ENCODE measurements at regions not wholly inside any gene's neighbourhood (a gene's known extent, or its start where the extent isn't known, plus 50 kb on each side); places are given as distances from the start of the nearest gene placed in this dataset.
A peak's percentile ranks its signal among the peaks of the same experiment; 100 is the strongest.

DNA sequence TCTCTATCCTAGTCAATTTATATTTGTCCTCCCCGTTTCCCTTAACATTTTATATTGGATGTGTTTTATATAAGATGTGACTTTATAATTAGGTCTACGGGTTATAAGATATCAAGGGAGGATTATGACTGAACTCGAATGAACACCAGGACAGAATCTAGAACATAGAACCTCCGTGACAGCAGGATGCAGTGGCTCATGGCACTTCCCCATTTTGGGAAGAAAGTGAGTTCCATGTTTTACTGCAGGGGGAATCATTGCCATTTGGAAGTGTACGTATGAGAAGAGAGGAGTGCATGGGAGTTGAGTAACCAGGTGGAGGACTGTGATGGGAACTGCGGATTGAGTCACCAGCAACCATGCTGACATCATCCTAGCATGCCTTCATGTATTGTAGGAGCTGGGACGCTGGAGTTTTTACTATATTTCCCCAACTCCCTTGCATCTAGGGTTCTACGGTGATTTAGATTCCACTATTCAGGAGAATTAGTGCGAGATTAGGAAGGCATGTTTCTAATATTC lies 56.1 kb upstream of the FOXC1 start:
- Histone ChIP-seq H3K27ac (ENCODE audit: low read depth, low read length) (no peak overlapping the region), H3K9me3 (ENCODE audit: insufficient read depth, low read depth, low read length) (no peaks in the 10 kb centered on the region), H3K36me3 (ENCODE audit: insufficient read depth, low read length) (no peaks in the 10 kb centered on the region), H3K4me3 (ENCODE audit: low read length) (no peak overlapping the region), H3K27me3 (ENCODE audit: insufficient read depth, low read length) (peaks cover 27% of the 10 kb centered on the region), H3K4me1 (ENCODE audit: insufficient read depth, low read length) (no peaks in the 10 kb centered on the region; the same call in 1 of the 2 replicates), H3K9ac (ENCODE audit: low read depth, low read length) (no peak overlapping the region)
- 92% methylated on average over 8 of the region's 9 CpGs for WGBS

DNA sequence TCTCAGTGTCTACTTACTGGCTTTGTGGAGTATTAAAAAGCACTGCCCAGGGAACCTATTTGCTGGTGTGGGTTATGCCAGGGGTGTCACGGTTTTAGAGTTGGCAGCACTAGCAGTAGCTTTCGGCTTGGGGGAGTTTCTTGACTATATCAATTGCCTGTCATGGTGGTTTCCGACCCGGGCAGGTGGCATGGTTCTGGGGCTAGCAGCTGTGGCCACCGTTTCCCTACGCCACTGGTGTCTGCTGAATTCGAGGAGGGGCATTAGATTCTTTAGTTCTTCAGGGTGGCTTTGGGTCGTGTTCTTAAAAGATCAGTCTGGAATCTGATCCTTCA lies 55.6 kb upstream of the FOXC1 start:
- Histone ChIP-seq H3K36me3 (ENCODE audit: insufficient read depth, low read length) (no peaks in the 10 kb centered on the region), H3K27me3 (ENCODE audit: insufficient read depth, low read length) (peaks cover 27% of the 10 kb centered on the region), H3K27ac (ENCODE audit: low read depth, low read length) (no peak overlapping the region), H3K4me1 (ENCODE audit: insufficient read depth, low read length) (no peaks in the 10 kb centered on the region; the same call in 1 of the 2 replicates), H3K4me3 (ENCODE audit: low read length) (0 out of 2 replicates have a peak overlapping the region, but pooled peaks have one; percentile 65), H3K9ac (ENCODE audit: low read depth, low read length) (no peak overlapping the region), H3K9me3 (ENCODE audit: insufficient read depth, low read depth, low read length) (no peaks in the 10 kb centered on the region)
- WGBS, result 96% methylated on average over 8 of the region's 8 CpGs

GRCh38 chr6:1554476-1555310 lies 55.0 kb upstream of the FOXC1 start:
- peak overlapping the region; percentile 38; the same call in 1 of the 2 replicates for H3K9ac ChIP-seq (ENCODE audit: low read depth, low read length)
- no peaks in the 10 kb centered on the region for H3K36me3 ChIP-seq (ENCODE audit: insufficient read depth, low read length)
- H3K9me3 ChIP-seq (ENCODE audit: insufficient read depth, low read depth, low read length), result no peaks in the 10 kb centered on the region
- peaks cover 27% of the 10 kb centered on the region for H3K27me3 ChIP-seq (ENCODE audit: insufficient read depth, low read length)
- H3K4me3 ChIP-seq (ENCODE audit: low read length), result peak overlapping the region; percentile 65
- H3K4me1 ChIP-seq (ENCODE audit: insufficient read depth, low read length), result no peaks in the 10 kb centered on the region; the same call in 1 of the 2 replicates
- 92% methylated on average over 46 of the region's 46 CpGs for WGBS
- H3K27ac ChIP-seq (ENCODE audit: low read depth, low read length), result no peak overlapping the region

- no peaks in the 10 kb centered on the region; the same call in 1 of the 2 replicates for H3K4me1 ChIP-seq (ENCODE audit: insufficient read depth, low read length)
- no peak overlapping the region for H3K27ac ChIP-seq (ENCODE audit: low read depth, low read length)
- no peaks in the 10 kb centered on the region for H3K36me3 ChIP-seq (ENCODE audit: insufficient read depth, low read length)
- peaks cover 24% of the 10 kb centered on the region for H3K27me3 ChIP-seq (ENCODE audit: insufficient read depth, low read length)
- no peak overlapping the region for H3K9ac ChIP-seq (ENCODE audit: low read depth, low read length)
- no peak overlapping the region for H3K4me3 ChIP-seq (ENCODE audit: low read length)
- no peaks in the 10 kb centered on the region for H3K9me3 ChIP-seq (ENCODE audit: insufficient read depth, low read depth, low read length)
- WGBS, result 82% methylated on average over 11 of the region's 11 CpGs
Observed at GRCh38 chr6:1558388-1558787, 51.3 kb upstream of the FOXC1 start.
